Stimulated activated CD4-positive, alpha-beta T cell treated with anti-CD3 and anti-CD28 coated beads, TNF-alpha, amount 100 ng/mL, for 4 hours (primary cell): ENCODE measurements at regions not wholly inside any gene's neighbourhood (a gene's known extent, or its start where the extent isn't known, plus 50 kb on each side); places are given as distances from the start of the nearest gene placed in this dataset.

ENCODE experiments used
- DNase-seq, 3 experiments: peaks; one replicate each; pipeline ENCODE4 v3.0.0-alpha.2; 2020; ENCODE audit warnings: low read depth in 3 of 3

- no peak for DNase-seq
These were observed 282.5 kb downstream of the RPLP1 start for GRCh38 chr15:69735121-69735520.

GRCh38 chr15:69736161-69736560 is 283.5 kb downstream of the RPLP1 start:
- no peak for DNase-seq

GRCh38 chr15:69737916-69738315 is 285.3 kb downstream of the RPLP1 start:
- DNase-seq: no peak

- DNase-seq: no peak
These were observed 288.1 kb downstream of the RPLP1 start for GRCh38 chr15:69740684-69741083.

GRCh38 chr15:69742361-69742760 is 289.7 kb downstream of the RPLP1 start:
- DNase-seq: no peak

- DNase-seq: no peak
These were observed 290.5 kb downstream of the RPLP1 start for GRCh38 chr15:69743091-69743490.

- no peak for DNase-seq
These were observed 292.0 kb downstream of the RPLP1 start for GRCh38 chr15:69744391-69745162.

- no peak for DNase-seq
These were observed 294.6 kb downstream of the RPLP1 start for GRCh38 chr15:69747193-69747592.

GRCh38 chr15:69748131-69748530 is 295.5 kb downstream of the RPLP1 start:
- no peak for DNase-seq

GRCh38 chr15:69748576-69749185 is 296.1 kb downstream of the RPLP1 start:
- no peak for DNase-seq

GRCh38 chr15:69749274-69749673 is 296.7 kb downstream of the RPLP1 start:
- DNase-seq: no peak

- DNase-seq: no peak
These were observed 297.2 kb downstream of the RPLP1 start for GRCh38 chr15:69749797-69750196.

- no peak for DNase-seq
These were observed 297.6 kb downstream of the RPLP1 start for GRCh38 chr15:69750253-69750652.

- no peak for DNase-seq
These were observed 298.5 kb downstream of the RPLP1 start for GRCh38 chr15:69751147-69751546.

- DNase-seq: no peak
These were observed 298.9 kb downstream of the RPLP1 start for GRCh38 chr15:69751566-69751965.

- DNase-seq: no peak
These were observed 301.2 kb downstream of the RPLP1 start for GRCh38 chr15:69753867-69754266.

GRCh38 chr15:69754313-69754712 is 301.7 kb downstream of the RPLP1 start:
- DNase-seq: no peak

- peak; percentile 38 to 70 (median 63) for DNase-seq
These were observed 303.1 kb downstream of the RPLP1 start for GRCh38 chr15:69755551-69756310.

- no peak for DNase-seq
These were observed 303.8 kb downstream of the RPLP1 start for GRCh38 chr15:69756440-69756839.

- peak; percentile 36 to 47 (median 38) for DNase-seq
These were observed 304.6 kb downstream of the RPLP1 start for GRCh38 chr15:69757186-69757585.

GRCh38 chr15:69758291-69758771 is 305.7 kb downstream of the RPLP1 start:
- DNase-seq: no peak
